Keratinocyte (primary cell): ENCODE measurements at regions not wholly inside any gene's neighbourhood (a gene's known extent, or its start where the extent isn't known, plus 50 kb on each side); places are given as distances from the start of the nearest gene placed in this dataset.
"Not testable (repeated sequence)": the region's sequence is repeated elsewhere in the genome, so short reads cannot be mapped to it uniquely, and the experiment has no call there.

ENCODE experiments used
- DNase-seq: peaks from one replicate; pipeline ENCODE4 v3.0.0-alpha.2; 2011; ENCODE audit warnings: low read depth, missing footprints, low spot score
- FAIRE-seq: peaks from 2 replicates; lab custom pipeline; 2011; peaks lifted over from hg19 to GRCh38; lab: Jason Lieb, UNC
- H2AFZ ChIP-seq: 2 replicates; pipeline ENCODE4 v1.6.0; 2012; ENCODE audit warnings: low read length, control low read depth, inconsistent platforms; ENCODE audit not compliant: control insufficient read depth
- H3K27ac ChIP-seq: 2 replicates; pipeline ENCODE4 v1.5.1; 2011; ENCODE audit warnings: low read length; ENCODE audit not compliant: control insufficient read depth, insufficient read depth
- H3K27me3 ChIP-seq: 3 replicates; pipeline ENCODE4 v1.6.0; 2011; ENCODE audit warnings: low read length; ENCODE audit not compliant: control insufficient read depth, insufficient read depth; ENCODE audit errors: extremely low read depth
- H3K36me3 ChIP-seq, 2 experiments: 2 replicates in 1 of 2; 3 replicates in 1 of 2; pipeline ENCODE4 v1.5.1; 2011; ENCODE audit warnings: low read length in 2 of 2, mild to moderate bottlenecking in 1 of 2; ENCODE audit not compliant: control insufficient read depth in 2 of 2, insufficient read depth in 2 of 2; ENCODE audit errors: extremely low read depth in 1 of 2
- H3K4me1 ChIP-seq: 3 replicates; pipeline ENCODE4 v1.5.1; 2011; ENCODE audit warnings: low read length; ENCODE audit not compliant: control insufficient read depth, insufficient read depth; ENCODE audit errors: extremely low read depth
- H3K4me2 ChIP-seq: 3 replicates; pipeline ENCODE4 v1.6.0; 2011; ENCODE audit warnings: low read depth, low read length; ENCODE audit not compliant: control insufficient read depth, insufficient read depth; ENCODE audit errors: extremely low read depth
- H3K4me3 ChIP-seq, 3 experiments: fragments of 200-600 bp in 1 of 3; sonication (generic) in 1 of 3; 2 replicates in 2 of 3; 3 replicates in 1 of 3; pipeline ENCODE4 v1.5.1; 2011 to 2016; ENCODE audit warnings: low read length in 3 of 3, mild to moderate bottlenecking in 3 of 3, control low read depth in 2 of 3, inconsistent platforms in 1 of 3, low read depth in 1 of 3, mixed read lengths in 1 of 3, mixed run types in 1 of 3, moderate library complexity in 1 of 3; ENCODE audit not compliant: control insufficient read depth in 2 of 3, insufficient read depth in 2 of 3; ENCODE audit errors: extremely low read depth in 1 of 3
- H3K79me2 ChIP-seq: 2 replicates; pipeline ENCODE4 v1.6.0; 2012; ENCODE audit warnings: low read length; ENCODE audit not compliant: control insufficient read depth, insufficient read depth
- H3K9ac ChIP-seq: 3 replicates; pipeline ENCODE4 v1.6.0; 2011; ENCODE audit warnings: low read length; ENCODE audit not compliant: control insufficient read depth, insufficient read depth; ENCODE audit errors: extremely low read depth
- H3K9me1 ChIP-seq: 3 replicates; pipeline ENCODE4 v1.6.0; 2011; ENCODE audit warnings: low read length; ENCODE audit not compliant: control insufficient read depth, insufficient read depth; ENCODE audit errors: extremely low read depth
- H3K9me3 ChIP-seq: 2 replicates; pipeline ENCODE4 v1.5.1; 2012; ENCODE audit warnings: low read depth, low read length; ENCODE audit not compliant: control insufficient read depth
- H4K20me1 ChIP-seq: 3 replicates; pipeline ENCODE4 v1.6.0; 2011; ENCODE audit warnings: low read length; ENCODE audit not compliant: control insufficient read depth, insufficient read depth; ENCODE audit errors: extremely low read depth
- dilution Hi-C: fragments of 300-500 bp; cut with MboI; formaldehyde crosslinking; loops from one replicate; pipeline ENCODE4 v1.7.0; 2020; ENCODE audit warnings: low sequenced_read_pairs; ENCODE audit not compliant: extremely low pct_ligation_motif_present

DNA sequence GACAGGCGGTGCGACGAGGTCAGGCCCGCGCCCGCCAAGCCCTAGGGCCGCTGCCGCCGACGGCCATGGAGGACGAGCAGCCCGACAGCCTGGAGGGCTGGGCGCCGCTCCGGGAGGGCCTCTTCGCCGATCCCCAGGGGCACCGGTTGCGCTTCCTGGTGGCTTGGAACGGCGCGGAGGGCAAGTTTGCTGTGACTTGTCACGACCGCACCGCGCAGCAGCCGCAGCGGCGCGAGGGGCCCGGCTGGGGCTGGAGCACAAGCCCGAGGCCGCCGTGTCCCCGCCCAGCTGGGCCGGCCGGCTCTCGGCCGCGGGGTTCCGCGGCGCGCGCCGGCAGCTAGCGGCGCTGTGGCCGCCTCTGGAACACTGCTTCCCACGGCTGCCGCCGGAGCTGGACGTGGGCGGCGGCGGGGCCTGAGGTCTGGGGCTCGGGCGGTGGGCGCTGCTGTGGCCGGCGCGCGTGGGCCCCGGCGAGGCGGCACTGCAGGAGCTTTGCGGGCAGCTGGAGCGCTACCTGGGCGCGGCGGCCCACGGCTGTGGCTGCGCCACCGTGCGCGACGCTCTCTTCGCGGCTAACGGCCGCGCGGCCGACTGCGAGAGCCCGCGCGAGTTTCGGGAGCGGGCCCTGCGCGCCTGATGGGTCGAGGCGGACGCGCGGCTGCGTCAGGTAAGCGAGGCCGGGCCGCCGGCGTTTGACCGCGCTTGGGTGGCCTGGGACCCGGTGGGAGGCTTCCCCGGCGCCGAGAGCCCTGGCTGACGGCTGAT, 122.0 kb upstream of the NIPA1 start:
- H3K79me2 ChIP-seq, H3K27ac ChIP-seq, FAIRE-seq, H3K9ac ChIP-seq, H3K9me3 ChIP-seq, DNase-seq, H3K4me1 ChIP-seq, H4K20me1 ChIP-seq, H3K27me3 ChIP-seq, dilution Hi-C loops, H3K9me1 ChIP-seq, H3K36me3 ChIP-seq: not testable (repeated sequence)
- H3K4me2 ChIP-seq, result peak overlapping the region; percentile 32
- peak overlapping the region; percentile 9 for H2AFZ ChIP-seq
- H3K4me3 ChIP-seq, result peak overlapping the region; percentile 32 to 43 (median 42)

DNA sequence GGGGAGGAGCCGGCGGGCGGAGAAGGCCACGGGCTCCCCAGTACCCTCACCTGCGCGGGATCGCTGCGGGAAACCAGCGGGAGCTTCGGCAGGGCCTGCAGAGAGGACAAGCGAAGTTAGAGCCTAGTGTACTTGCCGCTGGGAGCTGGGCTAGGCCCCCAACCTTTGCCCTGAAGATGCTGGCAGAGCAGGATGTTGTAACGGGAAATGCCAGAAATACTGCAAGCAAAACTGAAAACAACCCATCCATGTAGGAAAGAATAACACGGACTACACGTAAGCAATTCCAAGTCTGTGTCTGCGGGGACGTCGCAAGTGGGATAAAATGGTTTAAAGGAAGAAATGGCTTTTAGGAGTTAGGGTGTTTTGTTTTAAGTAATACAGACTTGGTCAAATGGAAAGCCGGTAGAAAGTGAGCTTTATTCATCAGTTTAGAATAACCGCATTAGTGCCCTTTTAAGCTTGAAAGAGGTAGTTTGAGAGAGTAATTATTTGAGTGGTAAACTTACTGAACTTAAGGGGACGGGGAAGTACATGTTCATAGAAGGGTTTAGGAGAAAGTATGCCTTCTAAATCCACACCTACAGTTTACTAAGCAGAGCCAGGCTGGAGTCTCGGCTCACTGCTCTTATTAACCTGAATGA, 121.3 kb upstream of the NIPA1 start:
- FAIRE-seq, H3K27me3 ChIP-seq, H3K79me2 ChIP-seq, DNase-seq, H3K9ac ChIP-seq, dilution Hi-C loops, H3K9me3 ChIP-seq, H4K20me1 ChIP-seq, H3K9me1 ChIP-seq, H3K27ac ChIP-seq, H3K4me1 ChIP-seq, H3K36me3 ChIP-seq: not testable (repeated sequence)
- H2AFZ ChIP-seq, result peak overlapping the region; percentile 74
- peak overlapping the region; percentile 29 for H3K4me2 ChIP-seq
- H3K4me3 ChIP-seq, result peak overlapping the region; percentile 32 to 43 (median 42)

DNA sequence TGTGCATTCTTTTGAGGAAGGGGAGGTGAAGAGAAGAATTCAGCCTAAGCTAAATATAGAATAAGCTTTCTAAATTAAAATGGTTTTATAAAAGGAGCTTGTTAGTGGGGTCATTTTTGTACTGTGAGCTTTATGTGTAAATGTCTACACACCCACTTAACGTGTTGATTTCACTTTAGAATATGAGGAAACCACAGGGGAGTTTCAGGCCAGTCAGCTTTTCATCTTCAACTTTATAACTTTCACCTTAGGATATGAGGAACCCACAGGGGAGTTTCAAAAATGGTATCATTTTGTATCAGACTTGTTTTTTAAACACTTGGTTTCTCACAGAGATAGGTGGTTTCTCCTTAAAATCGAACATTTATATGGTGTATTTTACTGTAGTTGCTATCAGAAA, 120.7 kb upstream of the NIPA1 start:
- H3K27ac ChIP-seq, H3K9ac ChIP-seq, DNase-seq, H3K9me3 ChIP-seq, H3K9me1 ChIP-seq, H3K79me2 ChIP-seq, H3K4me1 ChIP-seq, H3K27me3 ChIP-seq, H3K36me3 ChIP-seq, FAIRE-seq, H4K20me1 ChIP-seq, dilution Hi-C loops: not testable (repeated sequence)
- Histone ChIP-seq H3K4me3 (peak overlapping the region in 1 of 3 experiments; percentile 42), H3K4me2 (peak overlapping the region; percentile 29), H2AFZ (peak overlapping the region; percentile 74)

DNA sequence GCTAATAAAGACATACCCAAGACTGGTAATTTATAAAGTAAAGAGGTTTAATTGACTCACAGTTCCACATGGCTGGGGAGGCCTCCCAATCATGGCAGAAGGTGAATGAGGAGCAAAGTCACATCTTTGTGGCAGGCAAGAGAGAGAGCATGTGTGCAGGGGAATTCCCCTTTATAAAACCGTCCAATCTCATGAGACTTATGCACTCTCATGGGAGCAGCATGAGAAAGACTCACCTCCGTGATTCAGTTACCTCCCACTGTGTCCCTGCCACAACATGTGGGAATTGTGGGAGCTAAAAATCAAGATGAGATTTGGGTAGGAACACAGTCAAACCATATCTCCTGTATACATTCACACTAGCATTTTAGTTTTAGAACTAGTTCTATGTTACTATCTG, 101.7 kb upstream of the NIPA1 start:
- not testable (repeated sequence) for H3K4me3 ChIP-seq

DNA sequence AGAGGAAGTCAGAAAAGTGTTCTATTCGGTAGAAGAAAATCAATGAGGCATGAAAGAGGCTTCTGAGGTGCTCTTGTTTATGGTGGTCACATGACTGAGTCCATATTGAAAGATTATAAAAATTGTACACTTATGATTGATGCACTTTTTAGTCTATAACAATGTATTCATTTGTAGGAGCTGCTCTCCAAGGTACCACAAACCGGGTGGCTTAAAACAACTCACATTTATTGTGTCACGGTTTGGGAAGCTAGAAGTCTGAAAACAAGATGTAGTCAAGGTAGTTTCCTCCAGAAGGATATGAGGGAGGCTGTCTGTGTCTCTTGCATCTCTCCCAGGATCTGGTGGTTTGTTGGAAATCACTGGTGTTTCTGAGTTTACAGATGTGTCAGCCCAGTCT, 86.6 kb upstream of the NIPA1 start:
- H3K9me1 ChIP-seq, H3K9me3 ChIP-seq, H3K36me3 ChIP-seq, FAIRE-seq, H3K4me3 ChIP-seq, DNase-seq, H3K27ac ChIP-seq, H2AFZ ChIP-seq, H3K4me1 ChIP-seq, H3K9ac ChIP-seq, dilution Hi-C loops, H4K20me1 ChIP-seq, H3K27me3 ChIP-seq, H3K4me2 ChIP-seq, H3K79me2 ChIP-seq: not testable (repeated sequence)

More for the DNA sequence above, 101.7 kb upstream of the NIPA1 start:
- H3K4me2 ChIP-seq, H2AFZ ChIP-seq, H3K9me3 ChIP-seq, H3K27ac ChIP-seq, H3K9ac ChIP-seq, H3K27me3 ChIP-seq, FAIRE-seq, DNase-seq, H3K36me3 ChIP-seq, H3K4me1 ChIP-seq, H3K79me2 ChIP-seq, dilution Hi-C loops, H3K9me1 ChIP-seq, H4K20me1 ChIP-seq: not testable (repeated sequence)
